ENCODE measurements at regions not wholly inside any gene's neighbourhood (a gene's known extent, or its start where the extent isn't known, plus 50 kb on each side); places are given as distances from the start of the nearest gene placed in this dataset.

GRCh38 chr21:15601390-15601789 is 128.4 kb upstream of the USP25 start:
- Histone ChIP-seq H3K9ac (ENCODE audit: low read length) (no peak overlapping the region), H4K20me1 (ENCODE audit: insufficient read depth, low read length) (no peaks in the 10 kb centered on the region), H3K9me3 (ENCODE audit: insufficient read depth, low read depth, low read length) (no peaks in the 10 kb centered on the region), H3K4me1 (ENCODE audit: insufficient read depth, low read length) (no peaks in the 10 kb centered on the region), H3K27me3 (ENCODE audit: insufficient read depth, low read length) (no peaks in the 10 kb centered on the region), H3K27ac (ENCODE audit: low read depth, low read length) (no peak overlapping the region), H3K4me3 (ENCODE audit: insufficient read depth, low read depth, low read length) (no peak overlapping the region), H3K36me3 (ENCODE audit: insufficient read depth, low read length) (no peaks in the 10 kb centered on the region), H3K4me2 (ENCODE audit: low read length) (no peak overlapping the region), H3K79me2 (ENCODE audit: insufficient read depth, low read length) (no peaks in the 10 kb centered on the region), H2AFZ (ENCODE audit: low read depth, low read length) (no peak overlapping the region)
- Mint-ChIP-seq H3K9me3 (ENCODE audit: unreplicated experiment) (no peaks in the 10 kb centered on the region), H3K4me3 (ENCODE audit: unreplicated experiment) (no peak overlapping the region), H3K4me1 (ENCODE audit: low read depth, unreplicated experiment) (peaks cover 11% of the 10 kb centered on the region), H3K27me3 (ENCODE audit: low read depth, unreplicated experiment) (no peaks in the 10 kb centered on the region), H3K36me3 (ENCODE audit: low read depth, unreplicated experiment) (no peaks in the 10 kb centered on the region), H3K27ac (ENCODE audit: unreplicated experiment) (no peak overlapping the region)
- no peak for TF ChIP-seq CTCF (IDR thresholded peaks at IDR 0.05; ENCODE audit: insufficient read depth, low read depth, low read length)
- no peak for TF ChIP-seq EZH2 (IDR thresholded peaks at IDR 0.05; ENCODE audit: insufficient read depth, low read length)
- DNase-seq (ENCODE audit: low read depth) (no peak), FAIRE-seq (no peak)

- H3K27ac ChIP-seq (ENCODE audit: low read depth, low read length): no peak overlapping the region
- TF ChIP-seq EZH2 (IDR thresholded peaks at IDR 0.05; ENCODE audit: insufficient read depth, low read length): no peak
- no peak for TF ChIP-seq CTCF (IDR thresholded peaks at IDR 0.05; ENCODE audit: insufficient read depth, low read depth, low read length)
- no peak overlapping the region for H3K4me3 ChIP-seq (ENCODE audit: insufficient read depth, low read depth, low read length)
- no peaks in the 10 kb centered on the region for H3K9me3 ChIP-seq (ENCODE audit: insufficient read depth, low read depth, low read length)
- no peaks in the 10 kb centered on the region for H3K27me3 Mint-ChIP-seq (ENCODE audit: low read depth, unreplicated experiment)
- H3K4me1 ChIP-seq (ENCODE audit: insufficient read depth, low read length): no peaks in the 10 kb centered on the region
- FAIRE-seq: no peak
- H4K20me1 ChIP-seq (ENCODE audit: insufficient read depth, low read length): no peaks in the 10 kb centered on the region
- no peak overlapping the region for H3K4me3 Mint-ChIP-seq (ENCODE audit: unreplicated experiment)
- no peak overlapping the region for H3K9ac ChIP-seq (ENCODE audit: low read length)
- peak overlapping the region; percentile 73 for H3K27ac Mint-ChIP-seq (ENCODE audit: unreplicated experiment)
- H3K4me1 Mint-ChIP-seq (ENCODE audit: low read depth, unreplicated experiment): peaks cover 11% of the 10 kb centered on the region
- DNase-seq (ENCODE audit: low read depth): peak; percentile 63
- H3K36me3 ChIP-seq (ENCODE audit: insufficient read depth, low read length): no peaks in the 10 kb centered on the region
- H3K9me3 Mint-ChIP-seq (ENCODE audit: unreplicated experiment): no peaks in the 10 kb centered on the region
- H3K4me2 ChIP-seq (ENCODE audit: low read length): no peak overlapping the region
- no peaks in the 10 kb centered on the region for H3K79me2 ChIP-seq (ENCODE audit: insufficient read depth, low read length)
- no peaks in the 10 kb centered on the region for H3K36me3 Mint-ChIP-seq (ENCODE audit: low read depth, unreplicated experiment)
- no peaks in the 10 kb centered on the region for H3K27me3 ChIP-seq (ENCODE audit: insufficient read depth, low read length)
- peak overlapping the region; percentile 4 for H2AFZ ChIP-seq (ENCODE audit: low read depth, low read length)
Measured at GRCh38 chr21:15604413-15604812, 125.4 kb upstream of the USP25 start.

- H3K9me3 Mint-ChIP-seq (ENCODE audit: unreplicated experiment): peaks cover 6% of the 10 kb centered on the region
- Histone ChIP-seq H3K36me3 (ENCODE audit: insufficient read depth, low read length) (no peaks in the 10 kb centered on the region), H3K9me3 (ENCODE audit: insufficient read depth, low read depth, low read length) (no peaks in the 10 kb centered on the region), H2AFZ (ENCODE audit: low read depth, low read length) (no peak overlapping the region), H3K79me2 (ENCODE audit: insufficient read depth, low read length) (no peaks in the 10 kb centered on the region), H4K20me1 (ENCODE audit: insufficient read depth, low read length) (no peaks in the 10 kb centered on the region), H3K4me2 (ENCODE audit: low read length) (no peak overlapping the region), H3K27ac (ENCODE audit: low read depth, low read length) (no peak overlapping the region), H3K9ac (ENCODE audit: low read length) (no peak overlapping the region), H3K4me3 (ENCODE audit: insufficient read depth, low read depth, low read length) (no peak overlapping the region), H3K4me1 (ENCODE audit: insufficient read depth, low read length) (peaks cover 10% of the 10 kb centered on the region), H3K27me3 (ENCODE audit: insufficient read depth, low read length) (no peaks in the 10 kb centered on the region)
- no peaks in the 10 kb centered on the region for H3K36me3 Mint-ChIP-seq (ENCODE audit: low read depth, unreplicated experiment)
- H3K27ac Mint-ChIP-seq (ENCODE audit: unreplicated experiment): no peak overlapping the region
- peaks cover 15% of the 10 kb centered on the region for H3K4me1 Mint-ChIP-seq (ENCODE audit: low read depth, unreplicated experiment)
- no peak for FAIRE-seq
- no peak for DNase-seq (ENCODE audit: low read depth)
- TF ChIP-seq CTCF (IDR thresholded peaks at IDR 0.05; ENCODE audit: insufficient read depth, low read depth, low read length) (no peak), EZH2 (IDR thresholded peaks at IDR 0.05; ENCODE audit: insufficient read depth, low read length) (no peak)
- no peaks in the 10 kb centered on the region for H3K27me3 Mint-ChIP-seq (ENCODE audit: low read depth, unreplicated experiment)
- no peak overlapping the region for H3K4me3 Mint-ChIP-seq (ENCODE audit: unreplicated experiment)
Measured at GRCh38 chr21:15614766-15615165, 115.0 kb upstream of the USP25 start.

Measured in astrocyte (in vitro differentiated cells and primary cell).